ENCODE measurements at regions not wholly inside any gene's neighbourhood (a gene's known extent, or its start where the extent isn't known, plus 50 kb on each side); places are given as distances from the start of the nearest gene placed in this dataset.

- DNase-seq (ENCODE audit: low read depth): no peak
These were observed 67.3 kb upstream of the PRPS1 start for GRCh38 chrX:107560980-107561379.

- no peak for DNase-seq (ENCODE audit: low read depth)
These were observed 66.7 kb upstream of the PRPS1 start for GRCh38 chrX:107561468-107562215.

- DNase-seq (ENCODE audit: low read depth): peak; percentile 12
These were observed 65.8 kb upstream of the PRPS1 start for GRCh38 chrX:107562482-107562881.

GRCh38 chrX:107563824-107564223, 64.5 kb upstream of the PRPS1 start:
- DNase-seq (ENCODE audit: low read depth): no peak

- no peak for DNase-seq (ENCODE audit: low read depth)
These were observed 63.3 kb upstream of the PRPS1 start for GRCh38 chrX:107565015-107565414.

GRCh38 chrX:107565931-107566603, 62.2 kb upstream of the PRPS1 start:
- DNase-seq (ENCODE audit: low read depth): no peak

GRCh38 chrX:107566604-107567262, 61.6 kb upstream of the PRPS1 start:
- no peak for DNase-seq (ENCODE audit: low read depth)

- no peak for DNase-seq (ENCODE audit: low read depth)
These were observed 60.9 kb upstream of the PRPS1 start for GRCh38 chrX:107567370-107567769.

GRCh38 chrX:107571296-107571998, 56.9 kb upstream of the PRPS1 start:
- DNase-seq (ENCODE audit: low read depth): peak; percentile 64

GRCh38 chrX:107573016-107573415, 55.3 kb upstream of the PRPS1 start:
- no peak for DNase-seq (ENCODE audit: low read depth)

GRCh38 chrX:107574054-107574683, 54.1 kb upstream of the PRPS1 start:
- DNase-seq (ENCODE audit: low read depth): peak; percentile 63

GRCh38 chrX:107574711-107575110, 53.6 kb upstream of the PRPS1 start:
- DNase-seq (ENCODE audit: low read depth): no peak

GRCh38 chrX:107576392-107576791, 51.9 kb upstream of the PRPS1 start:
- DNase-seq (ENCODE audit: low read depth): no peak

GRCh38 chrX:107576841-107577240, 51.5 kb upstream of the PRPS1 start:
- DNase-seq (ENCODE audit: low read depth): no peak

GRCh38 chrX:107577933-107578332, 50.4 kb upstream of the PRPS1 start:
- no peak for DNase-seq (ENCODE audit: low read depth)
